ENCODE measurements at regions not wholly inside any gene's neighbourhood (a gene's known extent, or its start where the extent isn't known, plus 50 kb on each side); places are given as distances from the start of the nearest gene placed in this dataset.

- TF ChIP-seq CTCF (IDR thresholded peaks at IDR 0.05), result no peak
- Histone ChIP-seq H3K36me3 (ENCODE audit: low read depth) (no peaks in the 10 kb centered on the region), H3K4me1 (ENCODE audit: low read depth) (no peaks in the 10 kb centered on the region), H3K4me3 (no peak overlapping the region), H3K9me3 (no peaks in the 10 kb centered on the region)
- ATAC-seq (no peak), DNase-seq (no peak)
- intact Hi-C loops (cut with DNase I, micrococcal nuclease), result no loop called here
These were observed 303.6 kb upstream of the DACH1 start for GRCh38 chr13:72170571-72170970.

- Histone ChIP-seq H3K36me3 (ENCODE audit: low read depth) (no peaks in the 10 kb centered on the region), H3K4me3 (no peak overlapping the region), H3K4me1 (ENCODE audit: low read depth) (no peaks in the 10 kb centered on the region), H3K9me3 (no peaks in the 10 kb centered on the region)
- ATAC-seq (no peak), DNase-seq (no peak)
- intact Hi-C loops (cut with DNase I, micrococcal nuclease), result no loop called here
- TF ChIP-seq CTCF (IDR thresholded peaks at IDR 0.05), result no peak
These were observed 301.3 kb upstream of the DACH1 start for GRCh38 chr13:72168126-72168855.

- Histone ChIP-seq H3K36me3 (ENCODE audit: low read depth) (no peaks in the 10 kb centered on the region), H3K4me1 (ENCODE audit: low read depth) (no peaks in the 10 kb centered on the region), H3K9me3 (no peaks in the 10 kb centered on the region), H3K4me3 (no peak overlapping the region)
- no peak for ATAC-seq
- DNase-seq, result no peak
- intact Hi-C loops (cut with DNase I, micrococcal nuclease), result no loop called here
- TF ChIP-seq CTCF (IDR thresholded peaks at IDR 0.05), result no peak
These were observed 299.2 kb upstream of the DACH1 start for GRCh38 chr13:72166102-72166650.

GRCh38 chr13:72165276-72165675, 298.3 kb upstream of the DACH1 start:
- Histone ChIP-seq H3K36me3 (ENCODE audit: low read depth) (no peaks in the 10 kb centered on the region), H3K4me1 (ENCODE audit: low read depth) (no peaks in the 10 kb centered on the region), H3K9me3 (no peaks in the 10 kb centered on the region), H3K4me3 (no peak overlapping the region)
- TF ChIP-seq CTCF (IDR thresholded peaks at IDR 0.05), result no peak
- ATAC-seq (no peak), DNase-seq (no peak)
- intact Hi-C loops (cut with DNase I, micrococcal nuclease), result no loop called here

GRCh38 chr13:72164811-72165210, 297.8 kb upstream of the DACH1 start:
- ATAC-seq, result no peak
- intact Hi-C loops (cut with DNase I, micrococcal nuclease), result no loop called here
- no peak for DNase-seq
- Histone ChIP-seq H3K36me3 (ENCODE audit: low read depth) (no peaks in the 10 kb centered on the region), H3K4me3 (no peak overlapping the region), H3K4me1 (ENCODE audit: low read depth) (no peaks in the 10 kb centered on the region), H3K9me3 (no peaks in the 10 kb centered on the region)
- TF ChIP-seq CTCF (IDR thresholded peaks at IDR 0.05), result no peak

Data from mucosa of descending colon (tissue), 3 donors.